ENCODE measurements at regions not wholly inside any gene's neighbourhood (a gene's known extent, or its start where the extent isn't known, plus 50 kb on each side); places are given as distances from the start of the nearest gene placed in this dataset.
"Not testable (repeated sequence)": the region's sequence is repeated elsewhere in the genome, so short reads cannot be mapped to it uniquely, and the experiment has no call there.

GRCh38 chr1:189977184-189977583 is 500.5 kb downstream of the BRINP3 start:
- in situ Hi-C loops (cut with HindIII; ENCODE audit: low sequenced_read_pairs), result no loop called here

- in situ Hi-C loops (cut with HindIII; ENCODE audit: low sequenced_read_pairs), result no loop called here
These were observed 494.3 kb downstream of the BRINP3 start for GRCh38 chr1:189983166-189983890.

- in situ Hi-C loops (cut with HindIII; ENCODE audit: low sequenced_read_pairs), result no loop called here
These were observed 491.1 kb downstream of the BRINP3 start for GRCh38 chr1:189986516-189986915.

GRCh38 chr1:189987509-189987908 is 490.2 kb downstream of the BRINP3 start:
- in situ Hi-C loops (cut with HindIII; ENCODE audit: low sequenced_read_pairs), result no loop called here

GRCh38 chr1:189992856-189993255 is 484.8 kb downstream of the BRINP3 start:
- in situ Hi-C loops (cut with HindIII; ENCODE audit: low sequenced_read_pairs), result no loop called here

GRCh38 chr1:190000365-190000872 is 477.2 kb downstream of the BRINP3 start:
- in situ Hi-C loops (cut with HindIII; ENCODE audit: low sequenced_read_pairs), result no loop called here

GRCh38 chr1:190001187-190001586 is 476.5 kb downstream of the BRINP3 start:
- in situ Hi-C loops (cut with HindIII; ENCODE audit: low sequenced_read_pairs), result no loop called here

GRCh38 chr1:190003376-190003775 is 474.3 kb downstream of the BRINP3 start:
- in situ Hi-C loops (cut with HindIII; ENCODE audit: low sequenced_read_pairs), result no loop called here

- in situ Hi-C loops (cut with HindIII; ENCODE audit: low sequenced_read_pairs), result no loop called here
These were observed 466.1 kb downstream of the BRINP3 start for GRCh38 chr1:190011585-190011984.

- in situ Hi-C loops (cut with HindIII; ENCODE audit: low sequenced_read_pairs), result not testable (repeated sequence)
These were observed 458.5 kb downstream of the BRINP3 start for GRCh38 chr1:190019151-190019550.

GRCh38 chr1:190019717-190020116 is 457.9 kb downstream of the BRINP3 start:
- in situ Hi-C loops (cut with HindIII; ENCODE audit: low sequenced_read_pairs), result no loop called here

GRCh38 chr1:190022709-190023108 is 455.0 kb downstream of the BRINP3 start:
- in situ Hi-C loops (cut with HindIII; ENCODE audit: low sequenced_read_pairs), result no loop called here

GRCh38 chr1:190029441-190029840 is 448.2 kb downstream of the BRINP3 start:
- in situ Hi-C loops (cut with HindIII; ENCODE audit: low sequenced_read_pairs), result no loop called here

GRCh38 chr1:190043655-190044054 is 434.0 kb downstream of the BRINP3 start:
- in situ Hi-C loops (cut with HindIII; ENCODE audit: low sequenced_read_pairs), result no loop called here

- in situ Hi-C loops (cut with HindIII; ENCODE audit: low sequenced_read_pairs), result no loop called here
These were observed 431.4 kb downstream of the BRINP3 start for GRCh38 chr1:190046231-190046630.

Data from DLD1 (cell line).